HG03175 (cell line): ENCODE measurements at regions not wholly inside any gene's neighbourhood (a gene's known extent, or its start where the extent isn't known, plus 50 kb on each side); places are given as distances from the start of the nearest gene placed in this dataset.

Experiments
- ATAC-seq: cut with Tn5 transposase; IDR thresholded peaks from one replicate; pipeline ENCODE4 v1.9.1; 2021; ENCODE audit warnings: mild to moderate bottlenecking, moderate library complexity; ENCODE audit not compliant: unreplicated experiment

DNA sequence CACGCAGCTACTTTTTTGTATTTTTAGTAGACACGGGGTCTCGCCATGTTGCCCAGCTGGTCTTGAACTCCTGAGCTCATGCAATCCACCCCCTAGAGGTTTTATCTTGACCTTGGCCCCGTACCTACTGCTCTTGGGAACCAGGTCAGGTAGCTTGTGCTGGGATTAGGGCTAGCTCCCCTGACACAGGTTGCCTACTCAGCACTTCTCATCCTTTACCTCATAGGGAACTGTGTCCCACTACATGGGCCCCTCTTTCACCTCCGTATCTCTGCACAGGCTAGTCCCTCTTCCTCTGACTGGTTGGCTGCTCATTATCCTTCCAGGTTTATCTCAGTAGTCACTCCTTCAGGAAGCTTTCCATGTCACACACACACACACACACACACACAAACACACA, 58.0 kb upstream of the ITPRID1 start:
- ATAC-seq: no peak

- no peak for ATAC-seq
Observed at GRCh38 chr7:31456646-31457368, 57.1 kb upstream of the ITPRID1 start.

GRCh38 chr7:31457551-31457950, 56.3 kb upstream of the ITPRID1 start:
- no peak for ATAC-seq

DNA sequence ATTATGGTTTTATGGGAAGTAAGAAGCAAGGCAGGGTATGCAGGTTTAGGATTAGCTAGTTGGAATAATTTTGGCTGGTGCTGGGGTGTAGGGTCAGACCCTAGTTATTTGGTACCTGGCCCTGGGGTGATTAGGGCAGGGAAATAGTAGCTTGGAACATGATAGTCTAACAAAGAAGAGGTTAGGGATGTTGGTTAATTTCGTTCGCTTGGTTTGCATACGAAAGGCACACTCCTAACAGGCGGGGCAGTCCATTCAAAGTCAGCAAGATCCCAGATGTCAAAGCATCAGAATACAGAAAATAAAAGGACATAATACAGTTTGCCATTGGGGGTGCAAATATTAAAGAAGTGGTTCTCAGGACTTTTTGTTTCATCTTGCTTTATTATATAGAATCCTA, 55.7 kb upstream of the ITPRID1 start:
- no peak for ATAC-seq

GRCh38 chr7:31462636-31463035, 51.3 kb upstream of the ITPRID1 start:
- ATAC-seq: no peak
